ENCODE measurements at regions not wholly inside any gene's neighbourhood (a gene's known extent, or its start where the extent isn't known, plus 50 kb on each side); places are given as distances from the start of the nearest gene placed in this dataset.

DNA sequence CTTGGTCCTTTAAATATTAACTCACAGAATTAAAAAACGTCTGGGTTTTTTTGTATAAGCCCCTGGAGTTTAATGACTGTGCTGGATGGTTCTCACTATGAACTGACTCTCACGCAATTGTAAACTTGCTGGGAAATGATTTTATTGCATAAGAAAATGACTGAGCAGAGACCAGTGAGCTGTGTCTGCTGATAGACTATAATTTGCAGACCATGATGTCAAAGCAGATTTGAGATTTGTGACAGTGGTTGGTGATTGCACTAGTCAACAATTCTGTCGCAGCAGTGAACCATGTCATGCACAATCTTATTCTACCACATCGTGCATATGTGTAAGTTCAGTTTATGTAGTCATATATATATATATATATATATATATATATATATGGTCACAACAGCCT, 85.7 kb upstream of the C9orf72 start:
- TF ChIP-seq POLR2A (IDR thresholded peaks at IDR 0.05; ENCODE audit: low read length): no peak
- no peak for TF ChIP-seq GATA1 (IDR thresholded peaks at IDR 0.05; ENCODE audit: low read depth, low read length)

Data from erythroblast (primary cell).